ENCODE measurements at regions not wholly inside any gene's neighbourhood (a gene's known extent, or its start where the extent isn't known, plus 50 kb on each side); places are given as distances from the start of the nearest gene placed in this dataset.
"Not testable (repeated sequence)": the region's sequence is repeated elsewhere in the genome, so short reads cannot be mapped to it uniquely, and the experiment has no call there.

DNA sequence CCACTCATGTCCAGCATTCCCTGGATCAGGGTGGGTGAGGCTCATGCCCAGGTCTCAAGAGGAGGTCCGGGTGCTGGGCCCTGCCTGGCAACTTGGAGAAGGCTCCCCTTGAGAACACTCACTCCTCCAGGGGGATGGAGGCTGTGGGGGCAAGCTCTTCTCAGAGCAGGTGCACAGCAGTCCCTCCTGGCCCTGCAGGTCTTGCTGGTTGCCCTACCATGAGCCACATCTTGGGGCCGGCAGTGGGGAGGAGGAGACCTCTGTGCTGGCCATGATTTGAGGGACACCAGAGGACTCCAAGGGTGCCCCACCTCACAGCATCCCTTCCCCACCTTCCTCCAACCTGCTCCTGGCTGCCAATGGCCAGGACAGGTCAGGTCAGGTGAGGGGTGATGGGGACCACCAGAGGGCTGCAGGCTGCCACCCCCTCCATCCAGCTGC is 87.4 kb upstream of the RET start:
- no peak for DNase-seq

DNA sequence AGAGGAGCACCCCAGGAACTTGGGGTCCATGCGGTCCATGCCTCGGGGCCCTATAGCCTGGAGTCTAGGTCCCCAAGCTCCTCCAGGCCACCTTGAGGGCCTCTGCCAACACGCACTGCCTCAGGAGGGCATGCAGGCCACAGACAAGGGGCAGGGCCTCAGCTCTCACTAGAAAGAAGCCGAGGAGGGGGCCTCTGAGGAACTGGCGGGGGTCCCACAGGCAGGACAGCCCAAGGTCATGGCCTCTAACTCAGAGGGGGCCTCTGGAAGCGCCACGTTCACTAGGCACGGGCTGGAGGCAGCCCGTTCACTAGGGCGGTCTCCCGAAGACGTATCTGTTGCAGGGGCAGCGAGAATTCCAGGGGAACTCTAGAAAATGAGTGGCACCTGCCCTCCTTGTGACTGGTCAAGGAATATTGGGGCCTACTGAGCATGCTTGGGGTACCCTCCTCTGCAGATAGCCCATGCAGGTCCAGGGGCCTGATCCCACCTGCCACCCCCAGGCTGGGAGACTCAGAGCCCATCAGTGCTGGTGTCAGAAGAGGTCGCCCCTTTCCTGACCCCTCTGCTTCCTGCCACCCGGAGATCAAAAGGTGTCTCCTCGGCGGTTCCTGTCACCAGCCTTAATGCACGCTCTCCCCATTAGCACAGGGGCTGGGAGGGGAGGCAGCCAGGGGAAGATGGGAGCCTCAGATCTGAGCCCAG is 86.7 kb upstream of the RET start:
- DNase-seq = no peak

GRCh38 chr10:42990721-42991441 is 86.0 kb upstream of the RET start:
- DNase-seq = no peak

DNA sequence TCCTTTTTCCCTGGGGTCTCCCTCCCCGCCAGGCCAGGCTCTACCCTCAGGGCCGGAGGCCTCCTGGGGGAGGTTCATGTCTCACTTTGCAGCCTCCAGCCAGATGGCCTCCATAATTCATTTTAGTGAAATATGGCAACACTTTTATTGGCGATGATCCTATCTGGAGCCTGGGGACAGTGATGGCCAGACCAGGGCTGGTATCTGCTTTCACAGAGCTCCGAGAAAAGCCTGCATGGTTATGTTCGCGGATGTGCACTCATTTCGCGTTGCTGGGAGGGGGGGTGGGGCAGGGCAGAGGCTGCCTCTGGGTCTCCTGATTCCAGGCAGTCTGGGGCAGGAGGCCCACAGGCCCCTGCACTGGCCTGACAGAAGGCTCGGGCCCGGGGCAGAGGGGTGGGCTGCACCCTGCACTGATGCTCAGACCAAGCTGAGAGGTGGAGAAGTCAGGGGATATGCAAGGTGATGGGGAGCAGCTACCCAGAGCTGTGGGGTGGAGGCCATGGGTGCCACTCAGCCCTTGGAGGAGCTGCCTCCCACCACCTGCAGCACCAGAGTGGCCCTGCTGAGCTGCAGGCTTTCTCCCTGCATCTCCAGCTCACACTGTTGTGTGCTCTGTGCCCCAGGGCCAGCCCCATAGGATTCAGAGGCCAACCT is 85.3 kb upstream of the RET start:
- DNase-seq = no peak

GRCh38 chr10:42992156-42992956 is 84.5 kb upstream of the RET start:
- no peak for DNase-seq

DNA sequence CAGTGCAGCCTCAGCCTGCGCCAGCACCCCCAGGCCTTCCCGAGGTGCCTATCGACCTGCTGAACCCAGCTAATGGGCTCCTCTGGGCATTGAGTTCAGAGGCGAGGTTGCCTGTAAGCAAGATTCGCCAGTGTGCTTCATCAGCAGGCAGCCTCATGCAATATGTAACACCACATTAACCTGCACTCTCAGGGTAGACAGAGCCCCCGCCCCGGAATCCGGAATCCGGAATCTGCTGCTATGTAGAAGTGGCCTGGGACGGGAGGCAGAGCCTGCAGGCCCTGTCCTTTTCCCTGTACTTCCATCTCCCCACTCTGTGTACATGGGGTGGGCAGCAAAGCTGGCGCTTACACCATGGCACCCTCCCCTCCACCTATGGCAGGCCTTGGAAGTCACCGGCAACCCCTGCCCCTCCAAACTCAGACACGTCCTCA is 83.9 kb upstream of the RET start:
- no peak for DNase-seq

DNA sequence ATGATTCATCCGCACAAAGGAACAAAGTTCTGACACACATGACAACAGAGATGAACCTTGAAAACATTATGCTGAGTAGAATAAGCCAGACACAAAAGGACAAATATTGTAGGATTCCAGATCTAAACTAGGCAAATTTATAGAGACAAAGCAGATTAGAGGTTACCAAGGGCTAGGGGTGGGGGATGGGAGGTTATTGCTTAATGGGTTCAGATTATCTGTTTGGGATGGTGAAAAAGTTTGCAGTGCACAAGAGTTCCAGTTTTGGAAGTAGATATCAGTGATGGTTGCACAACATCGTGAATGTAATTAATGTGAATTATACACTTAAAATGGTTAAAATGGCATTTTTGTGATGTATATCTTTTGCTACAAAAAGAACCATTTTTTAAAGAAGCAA is 82.0 kb upstream of the RET start:
- not testable (repeated sequence) for DNase-seq

- DNase-seq = no peak
Observed at GRCh38 chr10:42995537-42995936, 81.3 kb upstream of the RET start.

DNA sequence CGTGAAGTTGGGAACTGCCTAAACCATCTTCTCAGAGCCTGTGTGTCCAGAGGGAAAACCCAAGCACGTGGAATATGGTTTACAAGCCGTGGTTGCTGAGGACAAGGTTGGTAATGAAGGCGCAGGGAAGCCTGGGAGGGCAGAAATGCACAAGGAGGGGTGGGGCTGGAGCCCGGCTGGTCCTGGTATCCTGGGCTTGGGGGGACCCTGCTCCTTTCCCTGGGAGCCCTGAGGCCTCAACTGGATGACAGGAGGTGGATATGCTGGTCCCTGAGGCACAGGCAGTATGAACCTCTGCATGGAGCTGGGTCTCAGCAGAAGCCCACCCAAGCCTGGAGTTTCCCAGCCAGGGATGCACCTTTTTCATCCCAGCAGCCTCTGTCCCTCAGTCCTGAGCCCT is 80.3 kb upstream of the RET start:
- no peak for DNase-seq

GRCh38 chr10:42997151-42997848 is 79.6 kb upstream of the RET start:
- no peak for DNase-seq

GRCh38 chr10:42997849-42998165 is 79.1 kb upstream of the RET start:
- DNase-seq = no peak

- DNase-seq = no peak
Observed at GRCh38 chr10:42998481-42999384, 78.1 kb upstream of the RET start.

DNA sequence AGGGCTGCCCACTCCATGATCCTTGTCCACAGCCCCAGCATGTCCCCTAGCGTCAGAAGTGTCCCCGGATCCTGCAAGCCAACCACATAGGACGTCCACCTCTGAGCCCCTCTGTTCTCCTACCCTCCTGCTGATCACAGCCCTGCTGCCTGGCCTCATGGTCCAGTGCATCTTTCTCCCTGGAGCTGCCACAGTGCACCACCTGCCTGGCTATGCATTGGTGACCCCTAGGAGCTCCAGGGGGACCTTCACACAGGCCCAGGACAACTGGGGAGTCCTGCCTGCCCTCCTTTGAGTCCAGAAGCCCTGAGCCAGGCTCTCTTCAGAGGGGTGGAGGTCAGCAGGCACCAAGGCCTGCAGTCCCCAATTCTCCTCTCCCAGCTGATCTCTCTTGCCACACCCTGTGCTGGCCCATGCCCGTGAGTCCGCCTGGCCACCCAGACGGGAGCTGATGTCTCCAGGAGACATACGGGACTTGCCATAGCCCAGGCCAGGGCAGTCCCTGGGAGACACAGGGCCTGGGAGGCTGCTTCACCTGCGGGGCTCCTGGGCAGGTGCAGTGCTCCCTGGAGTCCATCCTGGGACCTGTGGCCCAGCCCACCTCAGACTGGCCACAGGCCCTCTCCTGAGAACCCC is 77.4 kb upstream of the RET start:
- no peak for DNase-seq

- DNase-seq = no peak
Observed at GRCh38 chr10:43000021-43000411, 76.9 kb upstream of the RET start.

DNA sequence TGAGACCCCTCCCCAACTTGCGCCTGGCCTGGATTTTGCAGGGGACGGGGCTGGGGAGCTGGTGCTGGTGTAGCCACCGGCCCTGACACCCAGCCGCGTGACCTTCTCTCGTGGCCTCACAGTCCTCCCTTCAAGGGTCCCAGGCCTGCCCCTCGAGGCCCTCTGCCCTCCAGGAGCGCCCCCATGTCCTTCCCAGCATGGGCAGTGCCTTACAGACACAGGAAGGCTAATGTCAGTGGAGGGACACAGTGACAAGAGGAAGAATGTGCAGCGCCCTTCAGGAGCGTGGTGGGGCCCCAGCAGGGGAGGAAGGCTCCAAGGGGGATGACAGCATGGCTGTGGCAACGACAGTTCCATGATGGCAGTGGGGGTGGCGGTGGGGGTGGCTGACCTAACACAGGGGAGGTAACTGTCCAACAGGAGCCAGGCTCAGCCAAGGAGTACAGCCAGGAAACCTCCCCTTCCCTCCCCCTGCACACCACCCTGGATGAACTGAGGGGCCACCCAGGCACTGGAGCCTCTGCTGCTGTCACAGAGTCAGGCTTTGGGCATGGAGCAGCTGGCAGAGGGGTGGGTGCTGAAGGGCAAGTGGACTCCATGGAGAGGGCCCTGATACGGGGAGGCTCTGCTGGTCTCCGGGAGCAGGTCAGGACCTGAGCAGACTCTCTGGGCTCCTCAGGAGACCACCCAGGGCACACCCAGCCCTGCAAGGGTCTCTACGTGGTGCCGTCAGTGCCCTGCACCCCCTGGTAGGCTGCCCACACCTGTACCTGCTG is 76.0 kb upstream of the RET start:
- no peak for DNase-seq

GRCh38 chr10:43001427-43001795 is 75.5 kb upstream of the RET start:
- DNase-seq = no peak

DNA sequence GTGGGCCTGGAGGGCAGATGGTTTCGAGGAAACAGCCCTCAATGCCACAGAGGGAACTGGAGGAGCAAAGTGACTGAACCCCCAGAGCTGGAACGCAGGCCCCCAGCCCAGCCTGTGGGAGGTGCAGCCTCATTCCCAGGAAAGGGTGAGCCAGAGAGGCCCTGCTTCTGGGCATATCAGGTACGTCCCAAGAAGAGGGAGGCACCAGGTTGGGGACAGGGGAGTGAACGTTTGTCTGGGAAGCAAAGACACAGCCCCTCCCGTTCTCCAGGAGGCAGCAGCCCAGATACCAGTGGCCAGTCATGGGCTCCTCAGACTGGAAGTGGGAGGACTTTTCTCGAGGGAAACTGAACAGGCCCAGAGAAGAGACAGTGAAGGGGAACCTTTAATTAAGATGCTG is 74.3 kb upstream of the RET start:
- DNase-seq = no peak

DNA sequence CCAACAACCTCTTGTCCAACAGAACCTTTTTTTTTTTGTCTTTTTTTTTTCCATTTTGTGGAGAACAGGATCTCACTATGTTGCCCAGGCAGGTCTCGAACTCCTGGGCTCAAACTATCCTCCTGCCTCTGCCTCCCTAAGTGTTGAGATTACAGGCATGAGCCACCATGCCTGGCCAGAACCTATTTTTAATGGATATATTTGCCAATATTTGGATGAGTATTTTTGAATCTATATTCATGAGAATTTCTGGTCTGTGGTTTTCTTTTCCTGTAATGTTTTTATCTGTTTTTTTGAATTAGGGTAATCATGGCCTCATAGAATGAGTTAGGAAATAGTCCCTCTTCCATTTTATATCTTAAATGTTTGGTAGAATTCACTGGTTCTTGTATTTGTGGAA is 70.4 kb upstream of the RET start:
- no peak for DNase-seq

GRCh38 chr10:43012578-43012977 is 64.3 kb upstream of the RET start:
- DNase-seq = no peak

DNA sequence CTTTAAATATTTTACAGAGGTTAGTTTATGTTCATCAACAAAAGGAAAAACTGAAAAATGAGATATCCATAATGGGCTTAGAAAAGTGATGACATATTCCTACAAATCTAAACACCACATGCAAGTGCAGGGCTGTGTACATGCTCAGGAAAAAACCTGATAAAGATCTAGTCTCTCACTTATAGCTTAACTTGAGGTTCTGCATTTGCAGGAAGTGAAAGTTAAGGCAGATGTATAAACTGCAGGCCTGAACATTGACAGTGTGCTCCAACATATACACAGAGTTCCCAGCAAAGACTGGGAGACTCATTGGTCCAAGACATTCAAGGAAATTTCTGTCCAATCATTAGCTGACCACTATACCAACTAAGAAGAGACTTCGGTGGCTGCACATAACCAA is 63.8 kb upstream of the RET start:
- no peak for DNase-seq

DNA sequence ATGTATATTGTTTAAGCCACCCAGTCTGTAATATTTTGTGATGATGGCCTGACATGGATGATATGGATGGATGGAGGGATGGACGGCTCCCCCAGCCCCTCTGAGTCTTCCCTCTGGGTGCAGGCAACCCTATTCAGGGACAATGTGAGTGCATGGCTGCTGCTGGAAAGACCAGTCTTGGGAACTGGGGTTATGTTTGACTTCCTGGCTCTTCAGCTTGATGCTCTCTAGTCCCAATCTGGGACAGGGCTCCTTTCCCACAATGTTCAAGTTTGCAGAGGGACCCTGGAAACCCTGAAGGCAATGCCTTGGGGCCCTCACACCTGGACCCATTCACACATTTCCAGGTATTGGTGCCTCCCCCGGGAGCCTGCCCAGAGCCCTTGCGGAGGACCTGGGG is 52.3 kb upstream of the RET start:
- DNase-seq = no peak
